SK-N-SH (cell line): ENCODE measurements at regions not wholly inside any gene's neighbourhood (a gene's known extent, or its start where the extent isn't known, plus 50 kb on each side); places are given as distances from the start of the nearest gene placed in this dataset.

Experiments used
- CTCF ChIA-PET: fragments of 300-600, 350-600 bp; formaldehyde crosslinking; extraction: SDS; loops from one replicate; lab custom pipeline; 2021; lab: Yijun Ruan, JAX
- POLR2A ChIA-PET: fragments of 350-600 bp; sonication (Branson Sonifier 250); formaldehyde crosslinking; extraction: SDS; loops from one replicate; lab custom pipeline; 2020; ENCODE audit warnings: antibody characterized with exemption, inconsistent platforms; lab: Yijun Ruan, JAX
- DNase-seq: peaks from one replicate; pipeline ENCODE4 v3.0.0; 2012
- H2AFZ ChIP-seq: fragments of 200-600 bp; sonication (generic); 2 replicates; pipeline ENCODE4 v1.8.1; 2016; ENCODE audit warnings: antibody characterized with exemption, mild to moderate bottlenecking, low read depth
- H3F3A ChIP-seq: fragments of 200-600 bp; sonication (generic); replicated peaks from 2 replicates; pipeline ENCODE3; 2016; ENCODE audit warnings: antibody characterized with exemption, mild to moderate bottlenecking; ENCODE audit not compliant: insufficient read depth
- H3K27ac ChIP-seq, 2 experiments: fragments of 200-500 bp in 1 of 2; fragments of 200-600 bp in 1 of 2; sonication (Bioruptor generic) in 1 of 2; sonication (generic), shearing (Covaris generic) in 1 of 2; 2 replicates each; pipeline versions ENCODE4 v1.5.1 to v1.6.1; 2014 to 2016; ENCODE audit warnings: low read depth in 2 of 2, inconsistent platforms in 1 of 2, low read length in 1 of 2, mild to moderate bottlenecking in 1 of 2, mixed read lengths in 1 of 2
- H3K27me3 ChIP-seq: fragments of 200-600 bp; sonication (generic), shearing (Covaris generic); 2 replicates; pipeline ENCODE4 v1.6.1; 2016; ENCODE audit warnings: mixed run types; ENCODE audit not compliant: insufficient read depth
- H3K36me3 ChIP-seq, 2 experiments: fragments of 200-500 bp in 1 of 2; fragments of 200-600 bp in 1 of 2; sonication (Bioruptor generic) in 1 of 2; sonication (generic) in 1 of 2; replicated peaks in 1 of 2; 2 replicates each; pipeline versions ENCODE3 to v1.5.1; 2014 to 2016; ENCODE audit warnings: low read length in 1 of 2, mild to moderate bottlenecking in 1 of 2; ENCODE audit not compliant: insufficient read depth in 2 of 2, control insufficient read depth in 1 of 2
- H3K4me1 ChIP-seq, 2 experiments: fragments of 200-500 bp in 1 of 2; fragments of 200-600 bp in 1 of 2; sonication (Bioruptor generic) in 1 of 2; sonication (generic), shearing (Covaris generic) in 1 of 2; 2 replicates each; pipeline versions ENCODE4 v1.5.1 to v1.6.1; 2014 to 2016; ENCODE audit warnings: low read depth in 1 of 2, low read length in 1 of 2, mixed run types in 1 of 2; ENCODE audit not compliant: insufficient read depth in 2 of 2, control insufficient read depth in 1 of 2
- H3K4me2 ChIP-seq: fragments of 200-600 bp; sonication (generic), shearing (Covaris generic); 2 replicates; pipeline ENCODE4 v1.6.1; 2017; ENCODE audit warnings: mixed run types
- H3K4me3 ChIP-seq, 2 experiments: fragments of 200-500 bp in 1 of 2; fragments of 200-600 bp in 1 of 2; sonication (Bioruptor generic) in 1 of 2; sonication (generic), shearing (Covaris generic) in 1 of 2; 2 replicates each; pipeline versions ENCODE4 v1.5.1 to v1.8.1; 2014 to 2016; ENCODE audit warnings: low read depth in 2 of 2, inconsistent platforms in 1 of 2, low read length in 1 of 2, mild to moderate bottlenecking in 1 of 2, mixed read lengths in 1 of 2, moderate library complexity in 1 of 2
- H3K79me2 ChIP-seq: fragments of 200-600 bp; sonication (generic); 2 replicates; pipeline ENCODE4 v1.8.1; 2017; ENCODE audit warnings: mild to moderate bottlenecking; ENCODE audit not compliant: insufficient read depth
- H3K9ac ChIP-seq: fragments of 200-600 bp; sonication (generic); 2 replicates; pipeline ENCODE4 v1.6.1; 2017; ENCODE audit warnings: mixed run types
- H3K9me2 ChIP-seq: fragments of 200-600 bp; sonication (generic); 2 replicates; pipeline ENCODE4 v1.6.1; 2017; ENCODE audit warnings: mixed run types
- H3K9me3 ChIP-seq: fragments of 200-600 bp; sonication (generic); 2 replicates; pipeline ENCODE4 v1.6.1; 2017; ENCODE audit warnings: mixed run types, mild to moderate bottlenecking, moderate library complexity
- H4K20me1 ChIP-seq: fragments of 200-600 bp; sonication (generic); 2 replicates; pipeline ENCODE4 v1.6.1; 2017; ENCODE audit warnings: mild to moderate bottlenecking, mixed run types; ENCODE audit not compliant: insufficient read depth
- ELF1 ChIP-seq: IDR thresholded peaks from 2 replicates; pipeline ENCODE4 v1.4.0; 2012
- FOXJ3 ChIP-seq: sonication (generic); formaldehyde crosslinking; IDR thresholded peaks from 2 replicates; pipeline ENCODE4 v1.5.1; 2020; ENCODE audit warnings: mild to moderate bottlenecking, missing genetic modification reagents
- GABPA ChIP-seq: IDR thresholded peaks from 2 replicates; pipeline ENCODE4 v1.4.0; 2012; ENCODE audit warnings: low read depth, mild to moderate bottlenecking
- IRF3 ChIP-seq: fragments of 150-350 bp; IDR thresholded peaks from 2 replicates; pipeline ENCODE4 v1.6.1; 2016; ENCODE audit warnings: mild to moderate bottlenecking, low read depth, low read length
- JUND ChIP-seq: IDR thresholded peaks from 2 replicates; pipeline ENCODE4 v1.4.0; 2012
- MEF2A ChIP-seq: IDR thresholded peaks from 2 replicates; pipeline ENCODE4 v1.4.0; 2012; ENCODE audit warnings: low read depth, borderline replicate concordance
- MXI1 ChIP-seq: IDR thresholded peaks from 2 replicates; pipeline ENCODE4 v1.6.1; 2012; ENCODE audit warnings: mild to moderate bottlenecking, low read depth, low read length, improper control_type of control experiment
- PBX3 ChIP-seq: IDR thresholded peaks from 2 replicates; pipeline ENCODE4; 2012
- POLR2AphosphoS5 ChIP-seq: IDR thresholded peaks from 2 replicates; pipeline ENCODE4 v1.6.1; 2012; ENCODE audit warnings: low read depth, low read length
- RAD21 ChIP-seq: IDR thresholded peaks from 2 replicates; pipeline ENCODE4 v1.6.1; 2012; ENCODE audit warnings: mild to moderate bottlenecking, low read length
- REST ChIP-seq: IDR thresholded peaks from 2 replicates; pipeline ENCODE4 v1.6.1; 2012; ENCODE audit warnings: mild to moderate bottlenecking, low read depth, low read length, moderate library complexity
- RXRA ChIP-seq: IDR thresholded peaks from 2 replicates; pipeline ENCODE4 v1.4.0; 2012; ENCODE audit warnings: low read depth, mild to moderate bottlenecking, borderline replicate concordance
- TCF12 ChIP-seq: IDR thresholded peaks from 2 replicates; pipeline ENCODE4 v1.4.0; 2012
- TEAD4 ChIP-seq: IDR thresholded peaks from 2 replicates; pipeline ENCODE4 v1.4.0; 2012; ENCODE audit warnings: mild to moderate bottlenecking, borderline replicate concordance; ENCODE audit not compliant: insufficient read depth
- USF1 ChIP-seq: IDR thresholded peaks from 2 replicates; pipeline ENCODE4 v1.4.0; 2012; ENCODE audit warnings: low read depth, borderline replicate concordance
- USF2 ChIP-seq: fragments of 150-350 bp; IDR thresholded peaks from 2 replicates; pipeline ENCODE4 v1.6.1; 2017; ENCODE audit warnings: antibody characterized with exemption, low read length, low read depth, borderline replicate concordance
- YY1 ChIP-seq: IDR thresholded peaks from 2 replicates; pipeline ENCODE4 v1.4.0; 2012; ENCODE audit warnings: low read depth, mild to moderate bottlenecking
- WGBS: methylation state at CpG from one replicate; pipeline ENCODE4 v1.1.6; 2017; ENCODE audit warnings: low lambda C conversion rate; 5-methylcytosine and 5-hydroxymethylcytosine counted together

GRCh38 chr3:153952091-153952490 is 169.1 kb upstream of the ARHGEF26 start:
- no peaks in the 10 kb centered on the region for H3K4me1 ChIP-seq
- H3K9ac ChIP-seq = no peak overlapping the region
- H3K9me2 ChIP-seq = no peaks in the 10 kb centered on the region
- ChIA-PET POLR2A (no interaction called here), CTCF (no interaction called here)
- H3K79me2 ChIP-seq = no peaks in the 10 kb centered on the region
- no peaks in the 10 kb centered on the region for H3K36me3 ChIP-seq
- no peak overlapping the region for H3K4me2 ChIP-seq
- WGBS = 44% methylated on average over 7 of the region's 7 CpGs
- H3K9me3 ChIP-seq = no peaks in the 10 kb centered on the region
- H2AFZ ChIP-seq = no peak overlapping the region
- no peak overlapping the region for H3K27ac ChIP-seq
- TF ChIP-seq GABPA (no peak), IRF3 (no peak), FOXJ3 (no peak)
- DNase-seq = no peak
- H3K4me3 ChIP-seq = no peak overlapping the region
- no peaks in the 10 kb centered on the region for H4K20me1 ChIP-seq
- no peaks in the 10 kb centered on the region for H3K27me3 ChIP-seq
- H3F3A ChIP-seq = no peaks in the 10 kb centered on the region

- Histone ChIP-seq H3K27ac (no peak overlapping the region), H3K9me2 (no peaks in the 10 kb centered on the region), H3K4me2 (no peak overlapping the region), H4K20me1 (no peaks in the 10 kb centered on the region), H3K9ac (no peak overlapping the region), H2AFZ (no peak overlapping the region), H3F3A (no peaks in the 10 kb centered on the region), H3K9me3 (no peaks in the 10 kb centered on the region), H3K79me2 (no peaks in the 10 kb centered on the region), H3K27me3 (no peaks in the 10 kb centered on the region), H3K4me1 (peaks cover 0 to 2% of the 10 kb centered on the region in 2 experiments; a peak in 2 of 4 replicates), H3K4me3 (no peak overlapping the region), H3K36me3 (no peaks in the 10 kb centered on the region)
- POLR2A ChIA-PET = no interaction called here
- 30% methylated on average over 5 of the region's 5 CpGs for WGBS
- TF ChIP-seq RAD21 (no peak), GABPA (no peak), IRF3 (no peak), TEAD4 (no peak), YY1 (no peak), MXI1 (no peak), MEF2A (no peak), JUND (no peak), RXRA (no peak), USF1 (no peak), ELF1 (no peak), POLR2AphosphoS5 (no peak), PBX3 (no peak), USF2 (no peak), FOXJ3 (no peak), REST (no peak), TCF12 (no peak)
- CTCF ChIA-PET = interaction anchor here (0.7 kb wide), 1 partner anchor 15 kb away, joined by 4 read pairs; no protein-coding TSS in a partner anchor
- no peak for DNase-seq
Measured at GRCh38 chr3:153956613-153957012, 164.6 kb upstream of the ARHGEF26 start.
